Ishikawa (cell line): ENCODE measurements at regions not wholly inside any gene's neighbourhood (a gene's known extent, or its start where the extent isn't known, plus 50 kb on each side); places are given as distances from the start of the nearest gene placed in this dataset.

ENCODE experiments used
- CEBPB ChIP-seq: IDR thresholded peaks from 2 replicates; pipeline ENCODE4 v1.6.1; 2012
- CREB1 ChIP-seq: IDR thresholded peaks from 2 replicates; pipeline ENCODE4 v1.6.1; 2012; ENCODE audit warnings: low read depth
- EGR1 ChIP-seq: IDR thresholded peaks from 2 replicates; pipeline ENCODE4 v1.6.1; 2012
- EP300 ChIP-seq: IDR thresholded peaks from 2 replicates; pipeline ENCODE4 v1.6.1; 2012; ENCODE audit warnings: borderline replicate concordance
- FOXM1 ChIP-seq: IDR thresholded peaks from 2 replicates; pipeline ENCODE4 v1.6.1; 2012; ENCODE audit warnings: low read depth, borderline replicate concordance
- NFIC ChIP-seq: IDR thresholded peaks from 2 replicates; pipeline ENCODE4 v1.6.1; 2012
- RAD21 ChIP-seq: IDR thresholded peaks from 2 replicates; pipeline ENCODE4 v1.6.1; 2012; ENCODE audit warnings: low read depth
- TAF1 ChIP-seq: IDR thresholded peaks from 2 replicates; pipeline ENCODE4 v1.6.1; 2012; ENCODE audit warnings: low read depth, mild to moderate bottlenecking
- TCF12 ChIP-seq: IDR thresholded peaks from 2 replicates; pipeline ENCODE4 v1.6.1; 2012; ENCODE audit warnings: low read depth
- TEAD4 ChIP-seq: IDR thresholded peaks from 2 replicates; pipeline ENCODE4 v1.6.1; 2012
- USF1 ChIP-seq: IDR thresholded peaks from 2 replicates; pipeline ENCODE4 v1.6.1; 2012
- YY1 ChIP-seq: IDR thresholded peaks from 2 replicates; pipeline ENCODE4 v1.6.1; 2012; ENCODE audit warnings: low read depth
- ZBTB7A ChIP-seq: IDR thresholded peaks from 2 replicates; pipeline ENCODE4 v1.6.1; 2012; ENCODE audit warnings: low read depth
- TF ChIP-seq, protein P1 (sequence below): IDR thresholded peaks from 2 replicates; pipeline ENCODE4 v1.6.1; 2012
- TF ChIP-seq, protein P2 (sequence below): IDR thresholded peaks from 2 replicates; pipeline ENCODE4 v1.6.1; 2012; ENCODE audit warnings: low read depth, mild to moderate bottlenecking

DNA sequence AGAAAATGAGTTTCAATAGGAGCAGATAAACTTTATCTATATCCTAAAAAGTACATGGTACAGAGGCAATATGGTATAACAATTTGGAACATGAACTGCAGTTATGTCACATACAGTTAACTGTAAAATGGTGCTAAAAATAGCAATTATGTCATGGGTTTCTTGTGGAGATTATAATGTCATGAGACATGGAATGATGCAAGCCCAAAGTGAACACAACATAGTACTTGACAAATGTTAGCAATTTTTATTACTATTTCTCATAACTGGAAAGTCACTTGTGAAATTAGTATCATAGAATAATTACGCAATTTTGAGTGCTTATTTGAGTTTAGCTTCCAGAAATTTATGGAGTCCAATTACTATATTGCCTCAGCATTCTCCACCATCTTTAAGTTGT is 1263.4 kb downstream of the DSC3 start:
- TF ChIP-seq NFIC: no peak
- no peak for TF ChIP-seq EP300
- TF ChIP-seq FOXM1: no peak

GRCh38 chr18:29753379-29753778 is 1289.2 kb downstream of the DSC3 start:
- TF ChIP-seq TAF1 (no peak), CREB1 (no peak), NFIC (no peak), RAD21 (no peak), FOXM1 (no peak), ZBTB7A (no peak), EGR1 (no peak), CEBPB (no peak), EP300 (no peak), TCF12 (no peak), TEAD4 (no peak), YY1 (no peak), USF1 (no peak)
- TF ChIP-seq, protein P1, sequence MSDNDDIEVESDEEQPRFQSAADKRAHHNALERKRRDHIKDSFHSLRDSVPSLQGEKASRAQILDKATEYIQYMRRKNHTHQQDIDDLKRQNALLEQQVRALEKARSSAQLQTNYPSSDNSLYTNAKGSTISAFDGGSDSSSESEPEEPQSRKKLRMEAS: no peak
- TF ChIP-seq, protein P2, sequence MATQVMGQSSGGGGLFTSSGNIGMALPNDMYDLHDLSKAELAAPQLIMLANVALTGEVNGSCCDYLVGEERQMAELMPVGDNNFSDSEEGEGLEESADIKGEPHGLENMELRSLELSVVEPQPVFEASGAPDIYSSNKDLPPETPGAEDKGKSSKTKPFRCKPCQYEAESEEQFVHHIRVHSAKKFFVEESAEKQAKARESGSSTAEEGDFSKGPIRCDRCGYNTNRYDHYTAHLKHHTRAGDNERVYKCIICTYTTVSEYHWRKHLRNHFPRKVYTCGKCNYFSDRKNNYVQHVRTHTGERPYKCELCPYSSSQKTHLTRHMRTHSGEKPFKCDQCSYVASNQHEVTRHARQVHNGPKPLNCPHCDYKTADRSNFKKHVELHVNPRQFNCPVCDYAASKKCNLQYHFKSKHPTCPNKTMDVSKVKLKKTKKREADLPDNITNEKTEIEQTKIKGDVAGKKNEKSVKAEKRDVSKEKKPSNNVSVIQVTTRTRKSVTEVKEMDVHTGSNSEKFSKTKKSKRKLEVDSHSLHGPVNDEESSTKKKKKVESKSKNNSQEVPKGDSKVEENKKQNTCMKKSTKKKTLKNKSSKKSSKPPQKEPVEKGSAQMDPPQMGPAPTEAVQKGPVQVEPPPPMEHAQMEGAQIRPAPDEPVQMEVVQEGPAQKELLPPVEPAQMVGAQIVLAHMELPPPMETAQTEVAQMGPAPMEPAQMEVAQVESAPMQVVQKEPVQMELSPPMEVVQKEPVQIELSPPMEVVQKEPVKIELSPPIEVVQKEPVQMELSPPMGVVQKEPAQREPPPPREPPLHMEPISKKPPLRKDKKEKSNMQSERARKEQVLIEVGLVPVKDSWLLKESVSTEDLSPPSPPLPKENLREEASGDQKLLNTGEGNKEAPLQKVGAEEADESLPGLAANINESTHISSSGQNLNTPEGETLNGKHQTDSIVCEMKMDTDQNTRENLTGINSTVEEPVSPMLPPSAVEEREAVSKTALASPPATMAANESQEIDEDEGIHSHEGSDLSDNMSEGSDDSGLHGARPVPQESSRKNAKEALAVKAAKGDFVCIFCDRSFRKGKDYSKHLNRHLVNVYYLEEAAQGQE: no peak

- no peak for TF ChIP-seq CEBPB
- TF ChIP-seq USF1: no peak
- no peak for TF ChIP-seq EP300
- TF ChIP-seq YY1: no peak
- TF ChIP-seq, protein P2: no peak
- TF ChIP-seq EGR1: no peak
- no peak for TF ChIP-seq ZBTB7A
- no peak for TF ChIP-seq NFIC
- TF ChIP-seq, protein P1: no peak
- no peak for TF ChIP-seq RAD21
- no peak for TF ChIP-seq CREB1
- TF ChIP-seq TCF12: no peak
- no peak for TF ChIP-seq TAF1
- TF ChIP-seq FOXM1: no peak
- no peak for TF ChIP-seq TEAD4
Observed at GRCh38 chr18:29749704-29750103, 1292.8 kb downstream of the DSC3 start.

GRCh38 chr18:29741461-29741860 is 1301.1 kb downstream of the DSC3 start:
- no peak for TF ChIP-seq EP300
- TF ChIP-seq USF1: no peak
- TF ChIP-seq, protein P2: no peak
- TF ChIP-seq, protein P1: no peak

GRCh38 chr18:29737620-29738019 is 1304.9 kb downstream of the DSC3 start:
- TF ChIP-seq TAF1: no peak
- TF ChIP-seq CREB1: no peak
- no peak for TF ChIP-seq USF1
- TF ChIP-seq YY1: no peak
- no peak for TF ChIP-seq NFIC
- no peak for TF ChIP-seq EGR1
- TF ChIP-seq TEAD4: no peak
- TF ChIP-seq TCF12: no peak
- no peak for TF ChIP-seq EP300
- no peak for TF ChIP-seq RAD21
- TF ChIP-seq, protein P2: no peak
- TF ChIP-seq ZBTB7A: no peak
- TF ChIP-seq CEBPB: no peak
- no peak for TF ChIP-seq FOXM1
- TF ChIP-seq, protein P1: no peak
